Globus pallidus (tissue), 1 donor: ENCODE measurements at regions not wholly inside any gene's neighbourhood (a gene's known extent, or its start where the extent isn't known, plus 50 kb on each side); places are given as distances from the start of the nearest gene placed in this dataset.

ENCODE experiments used
- DNase-seq: peaks from one replicate; pipeline ENCODE4 v3.0.0-alpha.2; 2015; ENCODE audit warnings: low spot score

DNA sequence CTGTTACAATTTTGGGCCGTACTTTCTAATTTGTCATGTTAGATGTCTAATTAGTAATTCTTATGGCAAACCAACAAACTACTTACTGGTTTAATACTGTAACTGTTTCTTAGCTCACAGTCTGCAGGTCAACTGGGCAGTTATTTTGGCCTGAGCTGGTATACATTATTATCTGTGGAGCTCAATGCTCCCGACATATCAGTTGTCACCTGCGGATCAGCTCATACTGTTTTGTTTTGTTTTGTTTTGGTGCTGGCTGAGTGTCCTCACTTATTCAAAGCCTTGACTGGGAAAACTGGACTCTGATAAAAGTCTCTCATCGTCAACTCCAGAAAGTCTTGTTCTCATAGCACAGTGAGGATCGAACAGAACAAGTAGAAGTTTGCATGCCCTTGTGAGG, 1060.6 kb upstream of the CDH8 start:
- no peak for DNase-seq

- DNase-seq = no peak
Observed at GRCh38 chr16:63092736-63093135, 1056.5 kb upstream of the CDH8 start.

DNA sequence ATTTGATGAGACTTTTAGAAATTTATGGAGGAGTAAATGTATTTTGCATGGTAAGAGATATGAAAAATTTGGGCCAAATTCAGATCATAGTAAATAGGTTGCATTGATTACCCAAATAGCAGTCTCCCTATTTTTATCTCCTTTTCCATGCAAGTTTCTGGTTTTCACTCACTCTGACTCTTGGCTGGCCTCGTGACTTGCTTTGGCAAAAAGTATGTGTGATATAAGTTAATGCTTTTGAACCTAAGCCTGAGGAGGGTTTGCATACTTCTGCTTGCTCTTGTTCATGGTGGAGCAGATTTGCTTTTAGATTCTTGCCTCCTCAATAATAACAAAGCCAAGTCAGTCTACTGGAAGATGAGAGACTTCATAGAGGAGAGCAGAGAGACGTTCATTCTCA, 1045.9 kb upstream of the CDH8 start:
- no peak for DNase-seq

- DNase-seq = no peak
Observed at GRCh38 chr16:63080746-63081145, 1044.5 kb upstream of the CDH8 start.

DNA sequence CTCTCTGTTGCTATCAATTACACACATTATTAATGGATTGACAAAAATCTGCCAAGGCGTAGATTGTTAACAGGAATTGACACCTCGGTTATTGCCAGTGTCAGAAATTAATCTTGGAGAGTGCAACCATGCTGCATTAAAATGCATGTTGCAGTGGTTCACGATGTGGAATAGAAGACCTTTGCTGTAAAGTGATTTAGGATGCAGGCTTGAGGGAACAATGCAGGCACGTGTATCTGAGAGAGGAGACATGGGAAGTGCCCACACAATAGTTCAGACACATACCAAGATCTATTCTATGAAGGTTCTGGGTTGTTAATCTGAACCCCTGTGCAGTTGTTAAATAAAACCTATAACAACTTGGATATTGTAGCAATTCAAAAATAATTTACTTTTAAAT, 1032.8 kb upstream of the CDH8 start:
- no peak for DNase-seq

- no peak for DNase-seq
Observed at GRCh38 chr16:63067141-63067540, 1030.9 kb upstream of the CDH8 start.

GRCh38 chr16:63066552-63066951, 1030.3 kb upstream of the CDH8 start:
- no peak for DNase-seq

GRCh38 chr16:63061319-63061718, 1025.1 kb upstream of the CDH8 start:
- no peak for DNase-seq

DNA sequence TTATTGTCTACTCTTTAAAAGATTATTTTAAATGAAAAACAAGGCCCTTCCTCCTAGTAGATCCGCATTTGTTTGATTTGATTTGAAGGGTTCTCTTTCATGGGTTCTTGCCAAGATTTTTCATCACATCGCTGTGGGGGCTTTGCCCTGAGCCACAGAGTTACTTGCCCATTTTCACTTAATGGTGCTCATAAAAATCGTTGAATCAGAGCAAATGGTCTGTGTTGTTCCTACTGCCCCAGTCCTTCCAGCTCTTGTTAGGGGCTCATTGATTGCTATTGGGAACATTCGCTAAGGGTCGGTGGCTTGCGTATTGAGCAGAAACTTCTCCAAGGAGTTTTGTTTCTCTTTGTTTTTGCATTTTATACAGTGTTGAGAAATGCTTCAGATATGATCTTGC, 1023.4 kb upstream of the CDH8 start:
- DNase-seq = no peak

DNA sequence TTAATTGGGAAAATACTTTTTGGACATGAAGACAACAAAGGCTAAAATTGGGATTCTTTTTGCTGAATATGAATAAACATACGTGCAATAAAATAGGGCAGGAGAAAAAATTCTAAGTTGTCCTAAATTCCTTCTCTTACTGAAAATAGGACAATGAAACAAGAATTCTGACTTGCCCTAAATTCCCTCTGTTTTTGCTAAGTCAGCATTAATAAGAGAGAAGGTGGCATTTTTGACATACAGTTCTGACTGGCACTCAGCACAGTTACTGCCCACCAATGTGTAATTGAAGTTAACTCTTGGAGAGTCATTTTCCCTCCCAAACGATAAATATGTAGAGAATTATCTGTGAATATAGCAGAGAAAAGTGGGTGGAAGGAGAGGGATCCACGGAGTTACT, 1021.1 kb upstream of the CDH8 start:
- DNase-seq = no peak

- no peak for DNase-seq
Observed at GRCh38 chr16:63050391-63050790, 1014.2 kb upstream of the CDH8 start.

DNA sequence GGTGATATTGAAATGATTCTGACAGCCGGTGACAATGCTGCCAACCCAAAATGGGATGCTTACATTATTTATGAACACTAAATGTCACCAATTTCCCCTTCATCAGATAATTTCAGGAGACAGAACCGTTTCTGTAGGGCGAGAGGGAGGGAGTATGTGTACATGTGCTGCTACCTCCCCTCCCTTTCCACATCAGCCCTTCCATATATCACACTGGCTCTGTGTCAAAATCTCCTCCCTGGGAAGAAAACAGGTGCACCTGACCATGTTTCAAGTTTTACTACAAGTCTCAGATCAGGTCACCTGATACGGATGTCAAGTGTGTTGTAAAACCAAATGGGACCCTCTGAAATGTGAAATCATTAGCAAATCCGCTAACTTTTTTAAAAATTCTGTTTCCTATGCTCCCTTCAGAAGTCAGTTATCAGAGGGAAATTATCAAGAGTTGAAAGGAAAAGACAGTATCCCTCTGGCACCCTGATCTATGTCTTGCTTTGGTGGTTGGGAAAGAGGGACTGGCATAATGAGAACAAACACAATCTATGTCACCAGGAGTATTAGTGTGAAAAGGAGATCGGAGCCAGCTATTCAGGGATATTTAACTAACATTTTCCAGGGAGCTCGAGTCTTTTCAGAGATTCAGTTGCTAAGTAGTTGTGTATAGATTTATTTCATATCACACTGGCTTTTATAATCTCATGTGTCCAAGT, 1002.3 kb upstream of the CDH8 start:
- no peak for DNase-seq

- DNase-seq = no peak
Observed at GRCh38 chr16:63037761-63038396, 1001.6 kb upstream of the CDH8 start.

DNA sequence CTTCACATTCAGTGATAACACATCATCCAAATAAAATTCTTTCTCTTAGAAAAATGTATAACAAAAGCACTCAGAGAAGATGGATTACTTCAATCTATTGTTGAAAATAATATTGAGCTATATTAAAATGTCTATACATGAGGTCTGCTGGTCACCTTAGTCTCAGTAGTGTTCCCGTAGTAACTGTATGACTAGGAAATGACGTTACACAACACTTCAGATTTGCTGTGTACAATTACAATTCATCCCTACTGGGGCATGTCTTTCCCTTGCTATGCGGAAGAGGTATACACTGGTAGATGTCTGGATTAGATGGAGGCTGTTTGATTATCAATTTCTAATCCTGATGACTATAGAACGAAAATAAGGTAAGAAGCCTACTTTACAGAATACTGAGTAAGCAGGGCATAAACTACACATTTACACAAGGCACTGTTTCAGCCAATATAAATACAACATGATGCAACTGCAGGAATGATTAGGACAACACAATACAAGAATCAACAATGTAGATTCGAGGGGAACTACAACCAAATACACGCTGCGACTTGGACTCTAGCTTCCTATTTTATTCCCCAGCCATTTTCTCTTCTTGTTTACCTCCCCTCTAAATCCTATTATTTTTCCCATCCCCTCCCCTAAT, 982.5 kb upstream of the CDH8 start:
- no peak for DNase-seq

DNA sequence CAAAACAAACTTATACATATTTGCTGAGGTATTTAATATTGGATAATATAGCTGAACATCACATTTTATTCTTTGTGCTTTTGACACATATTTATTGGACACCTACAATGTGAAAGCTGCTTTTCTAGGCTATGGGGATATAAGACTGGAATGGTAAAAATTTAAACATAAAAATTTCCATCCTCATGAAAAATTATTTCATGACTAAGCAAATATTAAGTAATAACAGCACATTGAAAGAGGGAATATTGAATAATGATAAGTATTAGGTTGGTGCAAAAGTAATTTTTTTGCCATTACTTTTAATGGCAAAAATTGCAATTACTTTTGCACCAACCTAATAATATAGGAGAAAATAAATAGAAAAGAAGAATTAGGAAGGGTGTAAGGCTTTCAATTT, 972.5 kb upstream of the CDH8 start:
- DNase-seq = no peak

GRCh38 chr16:63005356-63005755, 969.1 kb upstream of the CDH8 start:
- DNase-seq = no peak

- DNase-seq = no peak
Observed at GRCh38 chr16:62989480-62989879, 953.2 kb upstream of the CDH8 start.

GRCh38 chr16:62985722-62986121, 949.5 kb upstream of the CDH8 start:
- DNase-seq = no peak

DNA sequence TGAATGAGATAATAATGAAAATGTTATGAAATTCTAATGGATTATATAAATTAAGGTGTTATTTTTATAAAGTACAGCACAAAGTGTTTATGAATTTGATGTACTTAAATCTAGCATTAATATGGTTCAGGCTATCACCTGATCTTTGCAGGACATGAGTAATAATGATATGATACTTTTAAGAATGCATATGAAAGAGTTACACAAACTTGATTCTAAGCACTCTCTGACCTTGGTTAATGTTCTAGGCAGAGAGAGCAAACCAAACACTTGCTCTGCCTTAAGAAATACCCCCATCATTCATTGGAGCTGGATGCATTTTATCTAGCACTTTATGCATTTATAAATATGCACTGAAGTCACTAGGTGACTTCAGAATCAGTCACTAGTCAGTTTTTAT, 942.2 kb upstream of the CDH8 start:
- no peak for DNase-seq

GRCh38 chr16:62977876-62978275, 941.6 kb upstream of the CDH8 start:
- DNase-seq = no peak

- DNase-seq = no peak
Observed at GRCh38 chr16:62974424-62974823, 938.2 kb upstream of the CDH8 start.

DNA sequence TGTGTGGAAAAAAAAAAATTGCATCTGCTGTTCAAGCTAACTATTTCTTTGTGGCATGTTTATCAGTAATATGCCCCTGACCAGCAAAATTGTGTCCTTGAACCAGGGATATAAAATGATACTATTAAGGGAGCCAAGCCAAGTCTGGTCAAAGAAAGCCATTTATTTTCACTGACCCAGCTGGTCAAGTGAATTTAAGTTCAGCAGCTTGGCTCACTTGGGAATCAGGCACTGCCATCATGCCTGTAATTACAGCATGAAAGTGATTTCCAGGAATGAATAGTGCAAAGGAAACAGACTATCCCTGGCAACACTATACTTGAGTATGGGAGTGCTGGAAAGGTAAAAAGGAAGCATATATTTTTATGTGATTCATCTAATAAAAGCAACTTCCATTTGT, 934.6 kb upstream of the CDH8 start:
- DNase-seq = no peak

DNA sequence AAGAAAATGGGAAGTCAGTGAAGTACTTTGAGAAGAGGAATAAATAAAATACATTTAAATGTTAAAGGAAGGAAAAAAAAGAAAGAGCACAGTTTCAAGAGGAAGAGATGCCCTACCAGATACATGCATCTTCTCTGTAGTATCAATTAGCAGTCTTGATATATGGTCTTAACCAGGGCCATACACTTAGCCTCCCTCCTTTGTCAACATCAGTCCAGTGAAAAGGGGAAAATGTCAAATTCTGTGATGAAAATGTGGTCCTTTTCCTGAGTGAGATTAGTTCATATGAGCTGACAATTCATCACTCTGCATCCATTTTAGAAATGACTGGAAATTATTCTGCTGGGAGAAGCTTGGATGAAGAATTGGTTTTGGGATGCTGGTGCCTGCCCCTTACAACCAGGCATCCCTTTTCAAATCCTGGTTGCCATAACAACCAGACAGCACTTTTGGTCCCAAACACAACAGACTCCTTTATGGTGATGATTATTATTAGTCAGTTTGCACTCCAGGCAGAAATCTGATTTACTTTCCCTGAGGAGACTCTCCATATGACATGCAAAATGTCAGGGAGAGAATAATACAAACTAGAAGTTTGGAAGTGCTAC, 933.6 kb upstream of the CDH8 start:
- no peak for DNase-seq
